ENCODE measurements at regions not wholly inside any gene's neighbourhood (a gene's known extent, or its start where the extent isn't known, plus 50 kb on each side); places are given as distances from the start of the nearest gene placed in this dataset.

- TF ChIP-seq YY1 (IDR thresholded peaks at IDR 0.05; ENCODE audit: insufficient read depth, insufficient read length) (no peak), SUZ12 (IDR thresholded peaks at IDR 0.05; ENCODE audit: extremely low read depth, insufficient read depth, insufficient read length) (no peak)
Observed at GRCh38 chr4:111933703-111934102, 211.6 kb upstream of the FAM241A start.

Data from NT2/D1 (cell line).